ENCODE measurements at regions not wholly inside any gene's neighbourhood (a gene's known extent, or its start where the extent isn't known, plus 50 kb on each side); places are given as distances from the start of the nearest gene placed in this dataset.

GRCh38 chr11:43119275-43119970 is 192.4 kb upstream of the API5 start:
- DNase-seq: no peak
- H3K9ac ChIP-seq (ENCODE audit: low read length): no peak overlapping the region
- H2AFZ ChIP-seq (ENCODE audit: low read length): no peak overlapping the region
- no peak for TF ChIP-seq EZH2 (optimal IDR thresholded peaks at IDR 0.05; ENCODE audit: low read depth, low read length)
- TF ChIP-seq EZH2phosphoT487 (IDR thresholded peaks at IDR 0.05; ENCODE audit: low read length): no peak
- TF ChIP-seq CTCF (IDR thresholded peaks at IDR 0.05; ENCODE audit: low read length): no peak
- no peaks in the 10 kb centered on the region for H3K27me3 ChIP-seq (replicated peaks; ENCODE audit: insufficient read depth, low read length)
- no peaks in the 10 kb centered on the region for H3F3A ChIP-seq (ENCODE audit: insufficient read depth, low read length)
- no peaks in the 10 kb centered on the region for H4K20me1 ChIP-seq (ENCODE audit: insufficient read depth, low read length)
- no peak overlapping the region for H3K4me2 ChIP-seq (ENCODE audit: low read depth, low read length)
- H3K9me2 ChIP-seq (replicated peaks; ENCODE audit: insufficient read depth, low read length): no peaks in the 10 kb centered on the region; the same call in 1 of the 2 replicates
- H3K79me2 ChIP-seq (ENCODE audit: low read length): no peaks in the 10 kb centered on the region
- H3K4me3 ChIP-seq (ENCODE audit: low read length): no peak overlapping the region
- H3K9me3 ChIP-seq (replicated peaks; ENCODE audit: insufficient read depth, low read length): no peaks in the 10 kb centered on the region
- H3K36me3 ChIP-seq (replicated peaks; ENCODE audit: insufficient read depth, low read length): no peaks in the 10 kb centered on the region
- H3K27ac ChIP-seq (ENCODE audit: low read length): no peak overlapping the region
- H3K4me1 ChIP-seq (ENCODE audit: low read length): no peaks in the 10 kb centered on the region

DNA sequence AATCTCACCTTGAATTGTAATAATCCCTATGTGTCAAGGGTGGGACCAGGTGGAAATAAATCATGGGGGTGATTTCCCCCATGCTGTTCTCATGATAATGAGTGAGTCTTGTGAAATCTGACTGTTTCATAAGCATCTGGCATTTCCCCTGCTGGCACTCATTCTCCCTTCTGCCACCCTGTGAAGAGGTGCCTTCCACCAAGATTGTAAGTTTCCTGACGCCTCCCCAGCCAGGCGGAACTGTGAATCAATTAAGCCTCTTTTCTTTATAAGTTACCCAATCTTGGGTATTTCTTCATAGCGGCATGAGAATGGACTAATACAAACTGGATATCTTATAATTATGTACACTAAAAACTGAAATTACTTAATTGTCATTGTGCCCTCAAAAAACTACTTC is 189.2 kb upstream of the API5 start:
- H3K4me2 ChIP-seq (ENCODE audit: low read depth, low read length): no peak overlapping the region
- H3K9me2 ChIP-seq (replicated peaks; ENCODE audit: insufficient read depth, low read length): no peaks in the 10 kb centered on the region
- no peak overlapping the region for H3K4me3 ChIP-seq (ENCODE audit: low read length)
- H3K79me2 ChIP-seq (ENCODE audit: low read length): no peaks in the 10 kb centered on the region
- H3K36me3 ChIP-seq (replicated peaks; ENCODE audit: insufficient read depth, low read length): no peaks in the 10 kb centered on the region
- H3K9me3 ChIP-seq (replicated peaks; ENCODE audit: insufficient read depth, low read length): no peaks in the 10 kb centered on the region
- H3K4me1 ChIP-seq (ENCODE audit: low read length): no peaks in the 10 kb centered on the region
- no peak overlapping the region for H2AFZ ChIP-seq (ENCODE audit: low read length)
- no peak for DNase-seq
- no peaks in the 10 kb centered on the region for H3F3A ChIP-seq (ENCODE audit: insufficient read depth, low read length)
- no peak for TF ChIP-seq CTCF (IDR thresholded peaks at IDR 0.05; ENCODE audit: low read length)
- no peak for TF ChIP-seq EZH2 (optimal IDR thresholded peaks at IDR 0.05; ENCODE audit: low read depth, low read length)
- TF ChIP-seq EZH2phosphoT487 (IDR thresholded peaks at IDR 0.05; ENCODE audit: low read length): no peak
- no peak overlapping the region for H3K9ac ChIP-seq (ENCODE audit: low read length)
- no peaks in the 10 kb centered on the region for H4K20me1 ChIP-seq (ENCODE audit: insufficient read depth, low read length)
- no peaks in the 10 kb centered on the region for H3K27me3 ChIP-seq (replicated peaks; ENCODE audit: insufficient read depth, low read length)
- H3K27ac ChIP-seq (ENCODE audit: low read length): no peak overlapping the region

DNA sequence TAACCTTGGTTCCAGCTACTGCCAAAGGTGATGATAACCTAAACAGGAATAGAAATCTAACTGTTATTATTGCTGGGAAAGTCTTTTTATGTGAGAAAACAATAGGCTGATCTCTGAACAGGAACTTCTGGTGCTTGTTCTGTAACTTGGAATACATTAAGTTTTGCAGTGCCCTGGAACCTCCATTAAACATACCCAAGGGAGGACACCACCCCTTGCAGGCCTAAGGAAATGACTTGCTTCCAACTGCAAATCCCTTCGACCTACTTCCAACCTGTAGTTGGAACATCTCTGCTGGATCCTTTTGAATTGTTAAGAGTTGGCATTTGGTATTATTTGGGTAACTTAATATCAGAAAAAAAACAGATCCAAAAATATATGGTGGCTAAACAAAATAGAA is 188.4 kb upstream of the API5 start:
- Histone ChIP-seq H3K4me1 (ENCODE audit: low read length) (no peaks in the 10 kb centered on the region), H3F3A (ENCODE audit: insufficient read depth, low read length) (no peaks in the 10 kb centered on the region), H3K27me3 (replicated peaks; ENCODE audit: insufficient read depth, low read length) (no peaks in the 10 kb centered on the region), H3K9ac (ENCODE audit: low read length) (no peak overlapping the region), H3K79me2 (ENCODE audit: low read length) (no peaks in the 10 kb centered on the region), H2AFZ (ENCODE audit: low read length) (no peak overlapping the region), H3K4me2 (ENCODE audit: low read depth, low read length) (no peak overlapping the region), H3K36me3 (replicated peaks; ENCODE audit: insufficient read depth, low read length) (no peaks in the 10 kb centered on the region), H3K9me2 (replicated peaks; ENCODE audit: insufficient read depth, low read length) (no peaks in the 10 kb centered on the region), H3K9me3 (replicated peaks; ENCODE audit: insufficient read depth, low read length) (no peaks in the 10 kb centered on the region), H3K4me3 (ENCODE audit: low read length) (no peak overlapping the region), H3K27ac (ENCODE audit: low read length) (no peak overlapping the region), H4K20me1 (ENCODE audit: insufficient read depth, low read length) (no peaks in the 10 kb centered on the region)
- TF ChIP-seq EZH2phosphoT487 (IDR thresholded peaks at IDR 0.05; ENCODE audit: low read length) (no peak), EZH2 (optimal IDR thresholded peaks at IDR 0.05; ENCODE audit: low read depth, low read length) (no peak), CTCF (IDR thresholded peaks at IDR 0.05; ENCODE audit: low read length) (no peak)
- no peak for DNase-seq

All from MM.1S (cell line).